Mesenchymal stem cell (in vitro differentiated cells and primary cell): ENCODE measurements at regions not wholly inside any gene's neighbourhood (a gene's known extent, or its start where the extent isn't known, plus 50 kb on each side); places are given as distances from the start of the nearest gene placed in this dataset.

Experiments
- DNase-seq: peaks from one replicate; pipeline ENCODE4 v3.0.0-alpha.2; 2013
- H2AFZ ChIP-seq: one replicate; pipeline ENCODE4 v1.6.1; 2013; ENCODE audit warnings: low read depth, mild to moderate bottlenecking, control low read depth, inconsistent platforms, low read length, moderate library complexity
- H2AK5ac ChIP-seq: 2 replicates; pipeline ENCODE4 v1.6.1; 2013; ENCODE audit warnings: low read length, moderate library complexity, mild to moderate bottlenecking, inconsistent platforms; ENCODE audit not compliant: severe bottlenecking
- H2BK120ac ChIP-seq: one replicate; pipeline ENCODE4 v1.6.1; 2013; ENCODE audit warnings: low read depth, mild to moderate bottlenecking, inconsistent platforms, low read length, moderate library complexity
- H2BK12ac ChIP-seq, 2 experiments: one replicate each; pipeline ENCODE4 v1.6.1; 2013; ENCODE audit warnings: inconsistent platforms in 2 of 2, low read length in 2 of 2, mild to moderate bottlenecking in 2 of 2, moderate library complexity in 2 of 2, control low read depth in 1 of 2
- H2BK15ac ChIP-seq: one replicate; pipeline ENCODE4 v1.6.1; 2013; ENCODE audit warnings: mild to moderate bottlenecking, low read depth, inconsistent platforms; ENCODE audit not compliant: poor library complexity, severe bottlenecking
- H2BK5ac ChIP-seq: 2 replicates; pipeline ENCODE4 v1.6.1; 2013; ENCODE audit warnings: low read depth, mild to moderate bottlenecking, low read length, control low read depth, inconsistent platforms; ENCODE audit not compliant: poor library complexity, severe bottlenecking
- H3K14ac ChIP-seq, 2 experiments: one replicate each; pipeline ENCODE4 v1.6.1; 2013; ENCODE audit warnings: inconsistent platforms in 2 of 2, low read length in 2 of 2, control low read depth in 1 of 2, mild to moderate bottlenecking in 1 of 2, moderate library complexity in 1 of 2
- H3K18ac ChIP-seq, 2 experiments: one replicate each; pipeline ENCODE4 v1.6.1; 2013; ENCODE audit warnings: inconsistent platforms in 2 of 2, low read length in 2 of 2, control low read depth in 1 of 2, low read depth in 1 of 2, mild to moderate bottlenecking in 1 of 2
- H3K23ac ChIP-seq, 2 experiments: one replicate each; pipeline ENCODE4 v1.6.1; 2013; ENCODE audit warnings: inconsistent platforms in 2 of 2, low read length in 2 of 2, mild to moderate bottlenecking in 2 of 2, moderate library complexity in 2 of 2, control low read depth in 1 of 2
- H3K27ac ChIP-seq: 2 replicates; pipeline ENCODE4 v1.5.1; 2013; ENCODE audit warnings: mild to moderate bottlenecking, moderate library complexity, low read length, control low read depth, inconsistent platforms; ENCODE audit not compliant: poor library complexity, severe bottlenecking
- H3K27me3 ChIP-seq, 2 experiments: 2 replicates each; pipeline versions ENCODE4 v1.6.1 to v1.7.0; 2013; ENCODE audit warnings: low read length in 2 of 2, mild to moderate bottlenecking in 2 of 2, moderate library complexity in 2 of 2, control low read depth in 1 of 2, inconsistent platforms in 1 of 2; ENCODE audit not compliant: control insufficient read depth in 1 of 2, insufficient read depth in 1 of 2
- H3K36me3 ChIP-seq, 2 experiments: 2 replicates each; pipeline versions ENCODE4 v1.6.1 to v1.7.0; 2013; ENCODE audit warnings: low read length in 2 of 2, control low read depth in 1 of 2, inconsistent platforms in 1 of 2, low read depth in 1 of 2, mild to moderate bottlenecking in 1 of 2; ENCODE audit not compliant: insufficient read depth in 2 of 2, control insufficient read depth in 1 of 2
- H3K4ac ChIP-seq, 2 experiments: one replicate each; pipeline ENCODE4 v1.6.1; 2013; ENCODE audit warnings: inconsistent platforms in 2 of 2, low read length in 2 of 2, mild to moderate bottlenecking in 2 of 2, moderate library complexity in 2 of 2, control low read depth in 1 of 2, low read depth in 1 of 2
- H3K4me1 ChIP-seq: 2 replicates; pipeline ENCODE4 v1.6.1; 2013; ENCODE audit warnings: low read depth, low read length, control low read depth; ENCODE audit not compliant: control insufficient read depth, insufficient read depth
- H3K4me2 ChIP-seq: 2 replicates; pipeline ENCODE4 v1.6.1; 2013; ENCODE audit warnings: low read length, mild to moderate bottlenecking, inconsistent platforms; ENCODE audit not compliant: poor library complexity, severe bottlenecking
- H3K4me3 ChIP-seq, 2 experiments: 2 replicates each; pipeline versions ENCODE4 v1.5.1 to v1.7.0; 2013; ENCODE audit warnings: low read length in 2 of 2, mild to moderate bottlenecking in 2 of 2, control low read depth in 1 of 2, low read depth in 1 of 2; ENCODE audit not compliant: insufficient read depth in 1 of 2
- H3K79me1 ChIP-seq: replicated peaks from 2 replicates; pipeline ENCODE4 v1.6.1; 2013; ENCODE audit warnings: mild to moderate bottlenecking, control low read depth, low read length, inconsistent platforms; ENCODE audit not compliant: poor library complexity, severe bottlenecking
- H3K9ac ChIP-seq: 2 replicates; pipeline ENCODE4 v1.7.0; 2013; ENCODE audit warnings: mild to moderate bottlenecking, low read length, moderate library complexity
- H3K9me3 ChIP-seq: 2 replicates; pipeline ENCODE4 v1.7.0; 2013; ENCODE audit warnings: mild to moderate bottlenecking, low read length; ENCODE audit not compliant: control insufficient read depth
- H4K8ac ChIP-seq: one replicate; pipeline ENCODE4 v1.6.1; 2013; ENCODE audit warnings: inconsistent platforms, mild to moderate bottlenecking, low read length, moderate library complexity
- H4K91ac ChIP-seq: one replicate; pipeline ENCODE4 v1.6.1; 2013; ENCODE audit warnings: mild to moderate bottlenecking, low read length, inconsistent platforms
- WGBS: methylation state at CpG from one replicate; pipeline ENCODE4 v1.1.7; 2013; ENCODE audit warnings: mixed read lengths; 5-methylcytosine and 5-hydroxymethylcytosine counted together

DNA sequence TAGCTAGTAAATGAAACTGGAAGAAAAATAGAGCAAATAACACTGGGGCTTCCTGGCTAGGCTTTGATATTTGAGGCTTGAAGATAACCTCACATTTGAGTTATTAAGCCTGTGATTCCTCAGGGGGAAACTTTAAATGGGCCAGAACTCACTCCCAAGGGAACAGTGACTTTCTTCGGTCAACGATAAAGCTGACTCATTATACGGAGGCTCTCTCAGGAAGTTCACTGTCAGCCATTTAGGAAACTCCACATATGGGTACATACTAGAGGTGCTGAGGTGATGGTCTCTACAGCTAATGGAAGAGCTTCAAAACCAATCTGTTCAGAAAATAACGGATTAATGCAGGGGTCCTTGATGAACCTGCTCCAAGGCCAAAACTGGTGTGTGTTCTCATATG, 120.8 kb downstream of the SH2D1A start:
- H3K23ac ChIP-seq: no peak overlapping the region
- H3K14ac ChIP-seq: no peak overlapping the region
- no peak overlapping the region for H2BK120ac ChIP-seq
- H2AK5ac ChIP-seq: no peak overlapping the region
- no peaks in the 10 kb centered on the region for H3K9me3 ChIP-seq
- DNase-seq: no peak
- no peaks in the 10 kb centered on the region for H3K36me3 ChIP-seq
- no peak overlapping the region for H3K4me3 ChIP-seq
- no peak overlapping the region for H2BK12ac ChIP-seq
- no peaks in the 10 kb centered on the region for H3K27me3 ChIP-seq
- H3K79me1 ChIP-seq: no peaks in the 10 kb centered on the region
- no peak overlapping the region for H2BK5ac ChIP-seq
- H3K18ac ChIP-seq: no peak overlapping the region
- no peak overlapping the region for H4K8ac ChIP-seq
- WGBS: 52% methylated on average over 4 of the region's 4 CpGs
- no peak overlapping the region for H3K27ac ChIP-seq
- H3K4ac ChIP-seq: no peak overlapping the region
- H3K4me1 ChIP-seq: no peaks in the 10 kb centered on the region
- H4K91ac ChIP-seq: no peak overlapping the region
- H2BK15ac ChIP-seq: no peak overlapping the region
- no peak overlapping the region for H3K4me2 ChIP-seq
- no peak overlapping the region for H3K9ac ChIP-seq
- H2AFZ ChIP-seq: no peak overlapping the region

DNA sequence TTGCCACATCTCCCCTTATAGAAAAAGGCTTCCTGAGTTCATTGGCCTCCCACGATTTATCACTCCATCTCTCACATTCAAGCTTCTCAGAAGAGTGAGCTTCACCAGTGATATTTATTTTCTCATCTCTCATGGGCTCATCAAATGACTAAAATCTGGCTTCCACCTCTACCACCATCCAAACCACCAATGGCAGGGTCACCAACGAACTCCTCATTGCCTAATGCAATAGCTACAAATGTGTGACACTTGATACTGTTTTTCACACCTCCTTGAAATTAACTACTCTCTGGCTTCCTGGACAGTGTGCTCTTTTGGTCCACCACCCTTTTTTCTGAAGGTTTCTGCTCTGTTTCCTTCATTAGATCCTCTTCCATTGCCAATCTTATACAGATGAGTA, 129.0 kb downstream of the SH2D1A start:
- WGBS: 63% methylated on average over 2 of the region's 2 CpGs

DNA sequence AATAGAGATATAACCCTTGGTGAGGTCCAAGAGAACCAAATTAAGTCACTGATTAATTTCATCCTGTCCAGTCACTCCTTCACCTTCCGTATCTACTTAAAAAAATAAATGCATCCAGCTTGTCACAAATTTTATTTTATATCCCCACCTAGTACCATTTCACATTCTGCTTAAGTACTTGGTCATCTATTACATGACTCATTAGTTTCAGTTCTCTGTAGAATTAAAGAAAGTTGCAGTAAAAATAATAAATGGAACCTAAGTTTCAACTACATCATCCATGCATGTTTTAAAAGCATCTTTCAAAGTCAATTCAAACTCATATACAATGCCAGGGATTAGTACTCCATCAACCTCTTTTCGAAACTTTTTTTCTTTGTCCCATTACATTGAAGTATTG, 130.2 kb downstream of the SH2D1A start:
- 90% methylated on average over 1 of the region's 2 CpGs for WGBS
- Histone ChIP-seq H3K4me3 (no peak overlapping the region), H3K4ac (no peak overlapping the region), H2BK5ac (no peak overlapping the region), H3K9me3 (no peaks in the 10 kb centered on the region), H3K4me2 (no peak overlapping the region), H3K79me1 (no peaks in the 10 kb centered on the region), H4K91ac (no peak overlapping the region), H3K27ac (no peak overlapping the region), H3K9ac (no peak overlapping the region), H2BK12ac (no peak overlapping the region), H3K27me3 (no peaks in the 10 kb centered on the region), H3K14ac (no peak overlapping the region), H2AFZ (no peak overlapping the region), H2AK5ac (no peak overlapping the region), H3K36me3 (no peaks in the 10 kb centered on the region), H3K18ac (no peak overlapping the region), H4K8ac (no peak overlapping the region), H3K4me1 (no peaks in the 10 kb centered on the region), H2BK15ac (no peak overlapping the region), H2BK120ac (no peak overlapping the region), H3K23ac (no peak overlapping the region)
- DNase-seq: no peak

More for the DNA sequence above, 129.0 kb downstream of the SH2D1A start:
- no peaks in the 10 kb centered on the region for H3K27me3 ChIP-seq
- H3K18ac ChIP-seq: no peak overlapping the region
- H3K36me3 ChIP-seq: no peaks in the 10 kb centered on the region
- H2AK5ac ChIP-seq: no peak overlapping the region
- H4K91ac ChIP-seq: no peak overlapping the region
- H3K79me1 ChIP-seq: no peaks in the 10 kb centered on the region
- no peak overlapping the region for H2AFZ ChIP-seq
- no peak for DNase-seq
- no peak overlapping the region for H2BK120ac ChIP-seq
- no peak overlapping the region for H3K14ac ChIP-seq
- no peak overlapping the region for H2BK5ac ChIP-seq
- no peak overlapping the region for H3K23ac ChIP-seq
- H4K8ac ChIP-seq: no peak overlapping the region
- H3K4ac ChIP-seq: no peak overlapping the region
- no peaks in the 10 kb centered on the region for H3K4me1 ChIP-seq
- no peak overlapping the region for H2BK15ac ChIP-seq
- no peaks in the 10 kb centered on the region for H3K9me3 ChIP-seq
- no peak overlapping the region for H3K27ac ChIP-seq
- no peak overlapping the region for H3K9ac ChIP-seq
- H3K4me3 ChIP-seq: no peak overlapping the region
- no peak overlapping the region for H3K4me2 ChIP-seq
- H2BK12ac ChIP-seq: no peak overlapping the region

DNA sequence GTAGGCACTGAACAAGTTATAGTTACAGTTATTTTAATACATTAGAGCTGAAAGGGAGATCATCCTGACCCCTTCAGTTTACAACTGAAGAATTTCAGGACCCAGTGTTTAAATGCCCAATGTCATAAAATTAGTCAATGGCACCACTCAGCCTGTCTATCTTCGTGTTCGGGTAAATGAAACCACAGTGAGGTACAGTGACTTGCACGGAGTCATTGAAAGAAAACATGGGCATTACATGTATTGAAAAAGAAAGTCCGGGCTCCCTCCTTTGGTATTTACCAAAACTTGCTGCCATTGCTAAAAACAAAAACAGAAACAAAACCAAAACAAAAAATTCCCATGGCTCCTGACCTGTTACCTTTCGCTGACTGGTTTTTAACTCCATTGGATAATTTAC, 131.7 kb downstream of the SH2D1A start:
- Histone ChIP-seq H2AK5ac (no peak overlapping the region), H2AFZ (no peak overlapping the region), H3K4me1 (no peaks in the 10 kb centered on the region), H3K36me3 (no peaks in the 10 kb centered on the region), H2BK120ac (no peak overlapping the region), H3K4ac (no peak overlapping the region), H3K9ac (no peak overlapping the region), H3K18ac (no peak overlapping the region), H3K14ac (no peak overlapping the region), H4K91ac (no peak overlapping the region), H2BK5ac (no peak overlapping the region), H3K79me1 (no peaks in the 10 kb centered on the region), H3K4me3 (no peak overlapping the region), H3K27ac (no peak overlapping the region), H3K27me3 (no peaks in the 10 kb centered on the region), H2BK15ac (no peak overlapping the region), H4K8ac (no peak overlapping the region), H3K4me2 (no peak overlapping the region), H3K9me3 (no peaks in the 10 kb centered on the region), H3K23ac (no peak overlapping the region), H2BK12ac (no peak overlapping the region)
- no peak for DNase-seq
- WGBS: 89% methylated on average over 4 of the region's 5 CpGs
